Lower leg skin (tissue), 4 donors: ENCODE measurements at regions not wholly inside any gene's neighbourhood (a gene's known extent, or its start where the extent isn't known, plus 50 kb on each side); places are given as distances from the start of the nearest gene placed in this dataset.
A peak's percentile ranks its signal among the peaks of the same experiment; 100 is the strongest.
"Not testable (repeated sequence)": the region's sequence is repeated elsewhere in the genome, so short reads cannot be mapped to it uniquely, and the experiment has no call there.

Experiments
- DNase-seq, 2 donors: peaks; one replicate each; pipeline ENCODE4 v3.0.0-alpha.2; 2019; ENCODE audit warnings: low spot score in 2 of 2
- H3K4me3 ChIP-seq: fragments of 200-600 bp; sonication (generic); 2 replicates; pipeline ENCODE4 v1.5.1; 2017; ENCODE audit warnings: mild to moderate bottlenecking, low read depth; ENCODE audit not compliant: poor library complexity, severe bottlenecking
- CTCF ChIP-seq, 3 donors: fragments of 450-650 bp; IDR thresholded peaks; one replicate each; pipeline ENCODE4 v1.5.1; 2016; ENCODE audit warnings: antibody characterized with exemption in 3 of 3, mild to moderate bottlenecking in 3 of 3, moderate library complexity in 2 of 3
- POLR2A ChIP-seq, 2 donors: fragments of 450-650 bp; IDR thresholded peaks; one replicate each; pipeline ENCODE4 v1.6.1; 2016 to 2017; ENCODE audit warnings: antibody characterized with exemption in 2 of 2, mild to moderate bottlenecking in 1 of 2, moderate library complexity in 1 of 2
- WGBS, 2 donors: methylation state at CpG; one replicate each; pipeline ENCODE4 v1.1.5; 2018; 5-methylcytosine and 5-hydroxymethylcytosine counted together
- intact Hi-C: fragments of 100-400 bp; cut with DNase I; formaldehyde crosslinking; loops from one replicate; pipeline ENCODE4 v1.15.0; 2023; ENCODE audit warnings: low total_unique reads

GRCh38 chr21:8987896-8988295 lies 1533.5 kb upstream of the TPTE start:
- DNase-seq, intact Hi-C loops, H3K4me3 ChIP-seq: not testable (repeated sequence)
- WGBS, 2 donors = 57 to 60% methylated on average over 28 to 29 of the region's 58 CpGs

DNA sequence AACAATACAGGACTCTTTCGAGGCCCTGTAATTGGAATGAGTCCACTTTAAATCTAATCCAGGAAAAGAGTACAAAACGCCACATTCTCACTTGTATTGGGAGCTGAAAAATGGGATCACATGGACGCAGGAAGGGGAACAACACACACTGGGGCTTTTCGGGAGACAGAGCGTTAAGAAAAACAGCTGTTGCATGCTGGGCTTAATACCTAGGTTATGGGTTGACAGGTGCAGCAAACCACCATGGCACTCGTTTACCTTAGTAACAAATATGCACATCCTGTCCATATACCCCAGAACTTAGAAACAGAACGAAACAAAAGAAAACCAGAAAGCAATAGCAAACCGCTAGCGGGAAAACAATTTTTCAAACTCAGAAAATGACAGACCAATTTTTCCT lies 1532.7 kb upstream of the TPTE start:
- WGBS, 2 donors = 64 to 79% methylated on average over 8 to 9 of the region's 9 CpGs
- intact Hi-C loops = no loop called here

GRCh38 chr21:8989261-8989711 lies 1532.1 kb upstream of the TPTE start:
- intact Hi-C loops = no loop called here
- no peak for TF ChIP-seq CTCF (IDR thresholded peaks at IDR 0.05)
- no peak for TF ChIP-seq POLR2A (IDR thresholded peaks at IDR 0.05)
- 40 to 43% methylated on average over 6 of the region's 6 CpGs for WGBS, 2 donors
- no peak for DNase-seq
- H3K4me3 ChIP-seq = no peak overlapping the region

More for the DNA sequence above, 1532.7 kb upstream of the TPTE start:
- H3K4me3 ChIP-seq = no peak overlapping the region
- peak in 1 of 3 donors; percentile 88 for TF ChIP-seq CTCF (IDR thresholded peaks at IDR 0.05)
- no peak for TF ChIP-seq POLR2A (IDR thresholded peaks at IDR 0.05)
- no peak for DNase-seq

GRCh38 chr21:8989721-8990325 lies 1531.6 kb upstream of the TPTE start:
- intact Hi-C loops = no loop called here
- DNase-seq = peak in 1 of 2 donors; percentile 83
- H3K4me3 ChIP-seq = no peak overlapping the region
- no peak for TF ChIP-seq CTCF (IDR thresholded peaks at IDR 0.05)
- TF ChIP-seq POLR2A (IDR thresholded peaks at IDR 0.05) = no peak
- WGBS, 2 donors = 62 to 65% methylated on average over 16 of the region's 16 CpGs

GRCh38 chr21:8990326-8991087 lies 1530.9 kb upstream of the TPTE start:
- no peak overlapping the region for H3K4me3 ChIP-seq
- intact Hi-C loops = no loop called here
- TF ChIP-seq POLR2A (IDR thresholded peaks at IDR 0.05) (no peak), CTCF (IDR thresholded peaks at IDR 0.05) (peak in 1 of 3 donors; percentile 97)
- 58 to 62% methylated on average over 11 of the region's 11 CpGs for WGBS, 2 donors
- DNase-seq = peak in 1 of 2 donors; percentile 70

DNA sequence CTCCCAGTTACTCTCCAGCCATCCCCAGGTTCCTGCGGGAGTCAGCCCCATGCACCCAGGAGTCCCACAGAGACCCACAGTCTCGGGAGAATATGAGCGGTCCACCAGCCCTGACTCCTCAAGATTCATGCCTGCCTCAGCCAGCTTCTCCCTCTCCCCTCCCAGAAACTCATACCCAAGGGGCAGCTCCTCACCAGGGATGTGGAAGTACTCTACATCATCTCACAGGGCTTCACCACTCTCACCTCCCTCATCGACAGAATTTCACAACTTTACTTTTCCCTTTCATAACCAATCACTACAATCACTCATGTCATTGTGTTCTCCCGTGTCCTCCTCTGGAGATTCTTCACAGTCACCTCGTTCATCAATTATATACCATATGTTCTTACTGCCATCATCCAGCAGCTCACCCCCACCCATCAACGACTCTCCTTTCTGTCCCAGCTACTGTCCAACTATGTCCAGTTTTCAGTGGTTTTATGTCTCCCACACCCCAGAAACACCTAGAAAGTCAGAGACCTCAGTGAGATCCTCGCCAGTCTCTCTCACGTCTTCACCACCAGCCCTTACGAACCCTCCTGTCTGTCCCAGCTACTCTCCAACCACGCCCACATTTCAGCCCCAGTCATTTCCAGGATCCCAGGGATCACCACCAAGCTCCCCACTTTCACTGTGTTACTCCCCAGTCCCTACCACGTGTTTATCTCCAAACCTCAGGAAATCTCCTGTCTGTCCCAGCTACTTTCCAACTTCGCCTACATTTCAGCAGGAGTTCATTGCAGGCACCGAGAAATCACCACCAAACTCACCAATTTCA lies 1530.1 kb upstream of the TPTE start:
- intact Hi-C loops = no loop called here
- TF ChIP-seq CTCF (IDR thresholded peaks at IDR 0.05) = peak in 1 of 3 donors; percentile 100
- TF ChIP-seq POLR2A (IDR thresholded peaks at IDR 0.05) = no peak
- 57 to 58% methylated on average over 14 of the region's 14 CpGs for WGBS, 2 donors

More for the DNA sequence above, 1530.1 kb upstream of the TPTE start:
- H3K4me3 ChIP-seq = no peak overlapping the region
- DNase-seq = peak in 1 of 2 donors; percentile 78
